Neural progenitor cell (in vitro differentiated cells): ENCODE measurements at regions not wholly inside any gene's neighbourhood (a gene's known extent, or its start where the extent isn't known, plus 50 kb on each side); places are given as distances from the start of the nearest gene placed in this dataset.

ENCODE experiments used
- CTCF ChIP-seq: fragments of 200-600 bp; sonication (generic); IDR thresholded peaks from 2 replicates; pipeline ENCODE4 v1.5.1; 2017; ENCODE audit warnings: antibody characterized with exemption, mild to moderate bottlenecking
- EZH2 ChIP-seq: fragments of 200-600 bp; sonication (generic); IDR thresholded peaks from 2 replicates; pipeline ENCODE4 v1.6.1; 2017; ENCODE audit warnings: antibody characterized with exemption, mild to moderate bottlenecking, moderate library complexity
- EZH2phosphoT487 ChIP-seq: fragments of 200-600 bp; sonication (generic); IDR thresholded peaks from 2 replicates; pipeline ENCODE4 v1.6.1; 2017; ENCODE audit warnings: antibody characterized with exemption

DNA sequence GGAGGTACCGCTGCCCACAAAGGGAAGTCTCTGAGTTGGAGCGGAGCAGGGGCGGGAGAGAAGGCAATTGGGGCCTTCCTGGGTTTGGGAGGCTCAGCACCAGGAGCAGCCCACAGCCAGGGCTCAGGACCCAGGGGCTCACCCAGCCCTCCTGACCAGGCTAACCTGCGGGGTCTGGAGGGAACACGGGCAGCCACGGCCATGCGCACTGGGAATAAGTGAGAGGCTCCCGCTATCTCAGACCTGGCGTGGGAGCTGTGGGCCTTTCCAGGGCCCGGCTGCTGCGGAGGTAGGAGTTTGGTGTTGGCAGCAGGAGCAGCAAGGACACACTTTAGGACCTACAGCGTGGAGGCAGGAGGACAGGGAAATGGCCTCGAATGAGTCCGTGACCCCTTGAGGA, 69.0 kb downstream of the RRM2 start:
- TF ChIP-seq CTCF (no peak), EZH2phosphoT487 (no peak), EZH2 (no peak)
